DOHH2 (cell line): ENCODE measurements at regions not wholly inside any gene's neighbourhood (a gene's known extent, or its start where the extent isn't known, plus 50 kb on each side); places are given as distances from the start of the nearest gene placed in this dataset.

Experiments used
- CTCF ChIP-seq: fragments of 200-600 bp; sonication (generic); IDR thresholded peaks from one replicate; pipeline ENCODE4 v1.5.1; 2014; ENCODE audit warnings: antibody characterized with exemption, mild to moderate bottlenecking, low read depth, low read length; ENCODE audit not compliant: poor library complexity, severe bottlenecking
- EZH2phosphoT487 ChIP-seq: fragments of 200-600 bp; sonication (generic); IDR thresholded peaks from 2 replicates; pipeline ENCODE4 v1.6.1; 2017; ENCODE audit warnings: borderline replicate concordance, mild to moderate bottlenecking, antibody characterized with exemption, low read length, moderate library complexity, mixed read lengths

DNA sequence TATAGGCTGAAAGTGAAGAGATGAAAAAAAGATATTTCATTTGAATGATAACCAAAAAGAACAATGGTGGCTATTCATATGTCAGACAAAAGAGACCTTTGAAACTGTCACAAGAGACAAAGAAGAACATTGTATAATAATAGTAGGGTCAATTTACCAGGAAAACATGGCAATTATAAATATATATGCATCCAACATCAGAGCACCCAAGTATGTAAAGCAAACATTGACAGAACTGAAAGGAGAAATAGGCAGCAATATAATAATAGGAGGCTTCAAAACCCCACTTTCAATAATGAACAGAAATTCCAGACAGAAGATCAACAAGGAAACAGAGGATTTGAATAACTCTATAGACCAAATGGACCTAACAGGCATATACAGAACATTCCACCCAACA, 876.2 kb downstream of the GRID1 start:
- TF ChIP-seq CTCF (no peak), EZH2phosphoT487 (no peak)
